HG02623 (cell line): ENCODE measurements at regions not wholly inside any gene's neighbourhood (a gene's known extent, or its start where the extent isn't known, plus 50 kb on each side); places are given as distances from the start of the nearest gene placed in this dataset.

Experiments
- ATAC-seq: cut with Tn5 transposase; IDR thresholded peaks from one replicate; pipeline ENCODE4 v1.9.1; 2021; ENCODE audit warnings: moderate library complexity; ENCODE audit not compliant: unreplicated experiment

- no peak for ATAC-seq
These were observed 77.3 kb downstream of the TNFSF18 start for GRCh38 chr1:172973424-172973823.

- no peak for ATAC-seq
These were observed 74.3 kb downstream of the TNFSF18 start for GRCh38 chr1:172976222-172977041.

DNA sequence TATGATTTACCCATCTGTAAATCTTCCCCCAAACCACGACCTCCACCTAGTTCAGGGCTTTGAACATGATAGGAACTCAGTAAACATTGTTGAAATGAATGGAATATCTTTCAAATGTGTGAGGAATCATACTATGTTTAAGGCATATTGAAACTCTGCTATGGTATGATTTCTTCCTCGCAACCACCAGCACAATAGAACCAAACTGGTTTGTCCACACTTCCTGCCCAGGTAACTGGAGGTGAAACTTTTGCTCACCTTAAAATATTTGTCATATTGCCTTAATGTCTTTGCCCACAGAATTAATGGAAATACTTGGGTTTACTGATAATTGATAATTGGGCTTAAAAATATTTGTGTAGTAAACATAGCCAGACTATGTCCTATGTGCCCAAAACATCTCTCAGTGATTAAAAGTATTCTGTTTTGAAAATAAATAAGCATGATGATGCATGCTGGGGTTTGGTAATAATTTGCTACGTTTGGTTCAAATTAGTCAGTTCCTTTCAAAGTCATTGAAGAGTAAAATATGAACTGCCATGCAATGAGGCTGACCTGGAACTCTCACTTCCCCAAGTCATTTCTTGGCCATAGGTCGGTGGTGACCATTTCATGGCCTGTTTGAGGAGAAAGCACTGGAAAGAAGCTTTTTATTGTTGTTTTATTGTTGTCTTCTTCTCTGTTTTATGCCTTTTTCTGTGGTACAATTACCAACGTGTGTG lies 73.3 kb downstream of the TNFSF18 start:
- no peak for ATAC-seq

DNA sequence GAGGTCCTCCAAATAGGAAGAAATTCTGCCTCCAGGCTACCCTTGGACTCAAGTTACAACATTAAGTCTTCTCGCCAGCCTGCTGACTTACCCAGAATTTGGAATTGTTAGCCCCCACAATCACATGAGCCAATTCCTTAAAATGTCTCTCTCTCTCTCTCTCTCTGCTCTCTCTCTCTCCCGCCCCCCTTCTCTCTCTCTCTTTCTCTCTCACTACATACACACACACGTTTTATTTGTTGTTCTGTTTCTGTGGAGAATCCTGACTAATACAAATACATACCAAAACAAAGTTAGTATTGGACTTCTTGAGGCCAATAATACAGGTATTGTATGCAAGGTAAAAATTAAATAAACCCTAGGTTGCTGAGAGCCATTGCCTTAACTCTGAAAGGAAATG lies 72.1 kb downstream of the TNFSF18 start:
- no peak for ATAC-seq

DNA sequence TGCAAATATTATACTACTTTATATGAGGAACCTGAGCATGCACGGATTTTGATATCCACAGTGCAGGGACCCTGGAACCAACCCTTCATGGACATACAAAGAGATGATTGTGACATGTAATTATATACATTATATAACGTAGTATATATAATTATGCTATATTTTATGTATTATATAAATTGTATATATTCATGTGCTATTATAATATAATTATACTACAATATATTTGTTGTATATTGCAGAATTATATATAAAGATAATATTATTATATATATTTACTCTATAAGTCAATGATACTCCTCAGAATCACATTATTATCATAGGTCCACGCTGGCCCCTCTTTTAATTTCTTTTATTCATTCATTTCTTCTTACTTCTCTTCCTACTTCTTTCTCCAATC lies 70.9 kb downstream of the TNFSF18 start:
- ATAC-seq, result no peak

DNA sequence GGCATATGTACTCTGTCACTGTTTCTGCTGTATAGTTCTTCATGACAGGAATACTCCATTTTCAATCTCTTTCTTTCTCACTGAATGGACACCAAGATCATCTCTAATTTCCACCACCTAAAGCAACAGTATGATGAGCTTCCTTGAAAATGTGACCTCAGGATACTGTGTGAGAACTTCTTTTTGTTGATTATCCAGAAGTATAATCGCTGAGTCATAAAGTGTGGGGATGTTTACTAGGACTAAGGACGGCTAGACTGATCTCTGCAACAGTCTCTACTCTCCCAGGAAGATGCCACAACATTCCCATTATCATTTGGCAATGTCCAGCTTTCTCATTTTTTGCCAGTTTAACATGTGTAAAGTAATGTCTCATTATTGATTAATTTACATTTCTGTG lies 70.3 kb downstream of the TNFSF18 start:
- no peak for ATAC-seq

- no peak for ATAC-seq
These were observed 69.8 kb downstream of the TNFSF18 start for GRCh38 chr1:172980971-172981370.
